ENCODE measurements at regions not wholly inside any gene's neighbourhood (a gene's known extent, or its start where the extent isn't known, plus 50 kb on each side); places are given as distances from the start of the nearest gene placed in this dataset.

DNA sequence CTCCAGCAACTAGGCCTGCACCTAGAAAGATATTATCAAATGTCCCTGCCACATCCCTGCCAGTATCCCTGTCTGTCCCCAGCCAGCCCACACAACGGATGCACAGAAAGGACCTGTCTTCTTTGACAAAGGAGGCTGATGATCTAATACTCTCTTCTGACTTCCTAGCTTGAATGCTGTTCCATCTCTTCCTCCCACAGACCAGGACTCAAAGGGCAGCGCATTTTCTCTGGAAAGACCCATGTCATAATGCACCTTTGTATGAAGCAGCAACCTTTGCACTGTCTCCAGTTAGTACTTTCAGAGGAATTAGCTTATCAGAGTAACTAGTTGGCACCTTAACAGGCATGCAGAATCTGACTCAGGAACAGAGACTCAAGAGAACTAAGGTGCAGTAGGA is 53.3 kb upstream of the TAF8 start:
- Mint-ChIP-seq H3K36me3 (peaks cover 6 to 82% (median 12%) of the 10 kb centered on the region in 3 donors), H3K4me3 (peak overlapping the region in 7 of 10 donors; percentile 0 to 43 (median 38)), H3K9me3 (no peaks in the 10 kb centered on the region), H3K27ac (peak overlapping the region; percentile 19 to 90 (median 68)), H3K4me1 (peaks cover 15 to 60% (median 44%) of the 10 kb centered on the region in 4 donors), H3K27me3 (no peaks in the 10 kb centered on the region)
- no peak for DNase-seq
- POLR2A ChIA-PET = interaction anchor here (0.7 kb wide), 1 partner anchor 20 kb away, joined by 3 read pairs; no protein-coding TSS in a partner anchor
- no peak for ATAC-seq

DNA sequence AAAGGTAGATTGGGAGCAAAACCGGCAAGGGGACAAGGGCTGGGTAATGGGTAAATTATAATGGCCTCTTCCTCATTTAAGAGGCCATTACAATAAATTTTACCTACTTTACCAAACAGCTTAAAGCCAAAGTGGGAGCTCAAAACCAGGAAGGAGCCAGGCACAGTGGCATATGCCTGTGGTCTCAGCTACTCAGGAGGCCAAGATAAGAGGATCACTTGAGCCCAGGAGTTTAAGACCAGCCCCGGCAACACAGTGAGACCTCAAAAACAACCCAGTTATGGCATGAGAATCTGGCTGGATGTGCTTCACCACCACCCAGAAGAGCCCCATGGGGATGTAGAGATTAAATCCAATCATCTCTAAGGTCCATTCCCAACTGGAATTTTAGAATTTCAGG is 52.9 kb upstream of the TAF8 start:
- no peak for ATAC-seq
- Mint-ChIP-seq H3K9me3 (no peaks in the 10 kb centered on the region), H3K27me3 (no peaks in the 10 kb centered on the region), H3K4me3 (peak overlapping the region in 7 of 10 donors; percentile 0 to 43 (median 38)), H3K36me3 (peaks cover 6 to 82% (median 13%) of the 10 kb centered on the region in 3 donors), H3K27ac (peak overlapping the region in 9 of 10 donors; percentile 13 to 90 (median 67)), H3K4me1 (peaks cover 15 to 61% (median 45%) of the 10 kb centered on the region in 4 donors)
- POLR2A ChIA-PET = no interaction called here
- no peak for DNase-seq
